ENCODE measurements at regions not wholly inside any gene's neighbourhood (a gene's known extent, or its start where the extent isn't known, plus 50 kb on each side); places are given as distances from the start of the nearest gene placed in this dataset.

DNA sequence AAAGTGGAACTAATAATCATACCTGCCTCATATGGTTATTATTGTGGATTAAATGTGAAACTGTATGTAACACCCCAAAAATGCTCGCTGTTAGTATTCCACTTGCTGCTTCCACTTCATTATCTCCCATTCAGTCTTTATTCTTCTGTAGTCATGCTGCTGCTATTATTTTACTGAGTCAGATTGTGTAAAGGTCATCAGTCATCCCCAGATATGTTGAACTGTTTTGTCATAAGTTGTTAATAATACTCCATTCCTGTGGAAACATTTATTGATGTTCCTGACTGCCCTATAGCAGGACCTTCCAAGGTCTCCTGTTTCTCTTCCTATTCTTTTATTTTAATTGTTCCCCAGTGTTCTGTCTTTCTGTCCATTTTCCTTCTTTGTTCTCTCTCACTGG is 1148.3 kb downstream of the EPHA7 start:
- TF ChIP-seq, protein P1, sequence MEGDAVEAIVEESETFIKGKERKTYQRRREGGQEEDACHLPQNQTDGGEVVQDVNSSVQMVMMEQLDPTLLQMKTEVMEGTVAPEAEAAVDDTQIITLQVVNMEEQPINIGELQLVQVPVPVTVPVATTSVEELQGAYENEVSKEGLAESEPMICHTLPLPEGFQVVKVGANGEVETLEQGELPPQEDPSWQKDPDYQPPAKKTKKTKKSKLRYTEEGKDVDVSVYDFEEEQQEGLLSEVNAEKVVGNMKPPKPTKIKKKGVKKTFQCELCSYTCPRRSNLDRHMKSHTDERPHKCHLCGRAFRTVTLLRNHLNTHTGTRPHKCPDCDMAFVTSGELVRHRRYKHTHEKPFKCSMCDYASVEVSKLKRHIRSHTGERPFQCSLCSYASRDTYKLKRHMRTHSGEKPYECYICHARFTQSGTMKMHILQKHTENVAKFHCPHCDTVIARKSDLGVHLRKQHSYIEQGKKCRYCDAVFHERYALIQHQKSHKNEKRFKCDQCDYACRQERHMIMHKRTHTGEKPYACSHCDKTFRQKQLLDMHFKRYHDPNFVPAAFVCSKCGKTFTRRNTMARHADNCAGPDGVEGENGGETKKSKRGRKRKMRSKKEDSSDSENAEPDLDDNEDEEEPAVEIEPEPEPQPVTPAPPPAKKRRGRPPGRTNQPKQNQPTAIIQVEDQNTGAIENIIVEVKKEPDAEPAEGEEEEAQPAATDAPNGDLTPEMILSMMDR (IDR thresholded peaks at IDR 0.05; ENCODE audit: poor library complexity, severe bottlenecking) = no peak
- TF ChIP-seq, protein P2, sequence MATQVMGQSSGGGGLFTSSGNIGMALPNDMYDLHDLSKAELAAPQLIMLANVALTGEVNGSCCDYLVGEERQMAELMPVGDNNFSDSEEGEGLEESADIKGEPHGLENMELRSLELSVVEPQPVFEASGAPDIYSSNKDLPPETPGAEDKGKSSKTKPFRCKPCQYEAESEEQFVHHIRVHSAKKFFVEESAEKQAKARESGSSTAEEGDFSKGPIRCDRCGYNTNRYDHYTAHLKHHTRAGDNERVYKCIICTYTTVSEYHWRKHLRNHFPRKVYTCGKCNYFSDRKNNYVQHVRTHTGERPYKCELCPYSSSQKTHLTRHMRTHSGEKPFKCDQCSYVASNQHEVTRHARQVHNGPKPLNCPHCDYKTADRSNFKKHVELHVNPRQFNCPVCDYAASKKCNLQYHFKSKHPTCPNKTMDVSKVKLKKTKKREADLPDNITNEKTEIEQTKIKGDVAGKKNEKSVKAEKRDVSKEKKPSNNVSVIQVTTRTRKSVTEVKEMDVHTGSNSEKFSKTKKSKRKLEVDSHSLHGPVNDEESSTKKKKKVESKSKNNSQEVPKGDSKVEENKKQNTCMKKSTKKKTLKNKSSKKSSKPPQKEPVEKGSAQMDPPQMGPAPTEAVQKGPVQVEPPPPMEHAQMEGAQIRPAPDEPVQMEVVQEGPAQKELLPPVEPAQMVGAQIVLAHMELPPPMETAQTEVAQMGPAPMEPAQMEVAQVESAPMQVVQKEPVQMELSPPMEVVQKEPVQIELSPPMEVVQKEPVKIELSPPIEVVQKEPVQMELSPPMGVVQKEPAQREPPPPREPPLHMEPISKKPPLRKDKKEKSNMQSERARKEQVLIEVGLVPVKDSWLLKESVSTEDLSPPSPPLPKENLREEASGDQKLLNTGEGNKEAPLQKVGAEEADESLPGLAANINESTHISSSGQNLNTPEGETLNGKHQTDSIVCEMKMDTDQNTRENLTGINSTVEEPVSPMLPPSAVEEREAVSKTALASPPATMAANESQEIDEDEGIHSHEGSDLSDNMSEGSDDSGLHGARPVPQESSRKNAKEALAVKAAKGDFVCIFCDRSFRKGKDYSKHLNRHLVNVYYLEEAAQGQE (IDR thresholded peaks at IDR 0.05; ENCODE audit: borderline replicate concordance) = no peak
- TF ChIP-seq POLR2AphosphoS5 (IDR thresholded peaks at IDR 0.05) (no peak), EP300 (conservative IDR thresholded peaks at IDR 0.05; ENCODE audit: poor library complexity, severe bottlenecking) (no peak), RAD21 (conservative IDR thresholded peaks at IDR 0.05) (no peak), SMC3 (conservative IDR thresholded peaks at IDR 0.05; ENCODE audit: poor library complexity) (no peak), EZH2 (IDR thresholded peaks at IDR 0.05; ENCODE audit: borderline replicate concordance, insufficient read depth, low read length, poor library complexity, severe bottlenecking) (no peak), TAF1 (IDR thresholded peaks at IDR 0.05; ENCODE audit: low read depth) (no peak), MXI1 (conservative IDR thresholded peaks at IDR 0.05; ENCODE audit: poor library complexity, severe bottlenecking) (no peak)
